ENCODE measurements at regions not wholly inside any gene's neighbourhood (a gene's known extent, or its start where the extent isn't known, plus 50 kb on each side); places are given as distances from the start of the nearest gene placed in this dataset.

- TF ChIP-seq, protein P1, sequence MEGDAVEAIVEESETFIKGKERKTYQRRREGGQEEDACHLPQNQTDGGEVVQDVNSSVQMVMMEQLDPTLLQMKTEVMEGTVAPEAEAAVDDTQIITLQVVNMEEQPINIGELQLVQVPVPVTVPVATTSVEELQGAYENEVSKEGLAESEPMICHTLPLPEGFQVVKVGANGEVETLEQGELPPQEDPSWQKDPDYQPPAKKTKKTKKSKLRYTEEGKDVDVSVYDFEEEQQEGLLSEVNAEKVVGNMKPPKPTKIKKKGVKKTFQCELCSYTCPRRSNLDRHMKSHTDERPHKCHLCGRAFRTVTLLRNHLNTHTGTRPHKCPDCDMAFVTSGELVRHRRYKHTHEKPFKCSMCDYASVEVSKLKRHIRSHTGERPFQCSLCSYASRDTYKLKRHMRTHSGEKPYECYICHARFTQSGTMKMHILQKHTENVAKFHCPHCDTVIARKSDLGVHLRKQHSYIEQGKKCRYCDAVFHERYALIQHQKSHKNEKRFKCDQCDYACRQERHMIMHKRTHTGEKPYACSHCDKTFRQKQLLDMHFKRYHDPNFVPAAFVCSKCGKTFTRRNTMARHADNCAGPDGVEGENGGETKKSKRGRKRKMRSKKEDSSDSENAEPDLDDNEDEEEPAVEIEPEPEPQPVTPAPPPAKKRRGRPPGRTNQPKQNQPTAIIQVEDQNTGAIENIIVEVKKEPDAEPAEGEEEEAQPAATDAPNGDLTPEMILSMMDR (conservative IDR thresholded peaks at IDR 0.05; ENCODE audit: low read depth, low read length): no peak
- no peak for TF ChIP-seq EZH2 (IDR thresholded peaks at IDR 0.05; ENCODE audit: low read length, unreplicated experiment)
Measured at GRCh38 chr2:120914839-120915521, 179.3 kb downstream of the GLI2 start.

All from PC-3 (cell line).